NCI-H2227 (cell line): ENCODE measurements at regions not wholly inside any gene's neighbourhood (a gene's known extent, or its start where the extent isn't known, plus 50 kb on each side); places are given as distances from the start of the nearest gene placed in this dataset.
A peak's percentile ranks its signal among the peaks of the same experiment; 100 is the strongest.
"Not testable (repeated sequence)": the region's sequence is repeated elsewhere in the genome, so short reads cannot be mapped to it uniquely, and the experiment has no call there.

Experiments used
- DNase-seq: peaks from one replicate; lab custom pipeline; 2025; ENCODE audit not compliant: unreplicated experiment; lab: John Stamatoyannopoulos, UW

- DNase-seq: no peak
Measured at GRCh38 chr4:1561286-1561990, 122.7 kb downstream of the FAM53A start.

GRCh38 chr4:1559896-1560650, 124.0 kb downstream of the FAM53A start:
- DNase-seq: no peak

- DNase-seq: no peak
Measured at GRCh38 chr4:1558205-1558604, 125.9 kb downstream of the FAM53A start.

GRCh38 chr4:1557221-1557597, 126.9 kb downstream of the FAM53A start:
- DNase-seq: no peak

GRCh38 chr4:1556541-1557220, 127.4 kb downstream of the FAM53A start:
- DNase-seq: no peak

GRCh38 chr4:1554876-1555265, 129.2 kb downstream of the FAM53A start:
- DNase-seq: no peak

- DNase-seq: no peak
Measured at GRCh38 chr4:1554246-1554875, 129.8 kb downstream of the FAM53A start.

- no peak for DNase-seq
Measured at GRCh38 chr4:1553365-1553764, 130.7 kb downstream of the FAM53A start.

- DNase-seq: no peak
Measured at GRCh38 chr4:1552451-1552850, 131.7 kb downstream of the FAM53A start.

- DNase-seq: no peak
Measured at GRCh38 chr4:1551211-1551610, 132.9 kb downstream of the FAM53A start.

GRCh38 chr4:1550122-1551070, 133.7 kb downstream of the FAM53A start:
- no peak for DNase-seq

GRCh38 chr4:1549638-1550035, 134.5 kb downstream of the FAM53A start:
- DNase-seq: no peak

- DNase-seq: peak; percentile 25
Measured at GRCh38 chr4:1548827-1549637, 135.1 kb downstream of the FAM53A start.

GRCh38 chr4:1547856-1548826, 136.0 kb downstream of the FAM53A start:
- no peak for DNase-seq

- DNase-seq: no peak
Measured at GRCh38 chr4:1547131-1547855, 136.8 kb downstream of the FAM53A start.

- peak; percentile 24 for DNase-seq
Measured at GRCh38 chr4:1544861-1545281, 138.6 kb upstream of the NKX1-1 start.

GRCh38 chr4:1544435-1544834, 138.2 kb upstream of the NKX1-1 start:
- DNase-seq: not testable (repeated sequence)

- DNase-seq: no peak
Measured at GRCh38 chr4:1543976-1544375, 137.7 kb upstream of the NKX1-1 start.
